ENCODE measurements at regions not wholly inside any gene's neighbourhood (a gene's known extent, or its start where the extent isn't known, plus 50 kb on each side); places are given as distances from the start of the nearest gene placed in this dataset.

GRCh38 chr2:103103678-103104077, 341.8 kb downstream of the TMEM182 start:
- TF ChIP-seq, protein P1, sequence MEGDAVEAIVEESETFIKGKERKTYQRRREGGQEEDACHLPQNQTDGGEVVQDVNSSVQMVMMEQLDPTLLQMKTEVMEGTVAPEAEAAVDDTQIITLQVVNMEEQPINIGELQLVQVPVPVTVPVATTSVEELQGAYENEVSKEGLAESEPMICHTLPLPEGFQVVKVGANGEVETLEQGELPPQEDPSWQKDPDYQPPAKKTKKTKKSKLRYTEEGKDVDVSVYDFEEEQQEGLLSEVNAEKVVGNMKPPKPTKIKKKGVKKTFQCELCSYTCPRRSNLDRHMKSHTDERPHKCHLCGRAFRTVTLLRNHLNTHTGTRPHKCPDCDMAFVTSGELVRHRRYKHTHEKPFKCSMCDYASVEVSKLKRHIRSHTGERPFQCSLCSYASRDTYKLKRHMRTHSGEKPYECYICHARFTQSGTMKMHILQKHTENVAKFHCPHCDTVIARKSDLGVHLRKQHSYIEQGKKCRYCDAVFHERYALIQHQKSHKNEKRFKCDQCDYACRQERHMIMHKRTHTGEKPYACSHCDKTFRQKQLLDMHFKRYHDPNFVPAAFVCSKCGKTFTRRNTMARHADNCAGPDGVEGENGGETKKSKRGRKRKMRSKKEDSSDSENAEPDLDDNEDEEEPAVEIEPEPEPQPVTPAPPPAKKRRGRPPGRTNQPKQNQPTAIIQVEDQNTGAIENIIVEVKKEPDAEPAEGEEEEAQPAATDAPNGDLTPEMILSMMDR (IDR thresholded peaks at IDR 0.05) = no peak
- no peak for TF ChIP-seq POLR2A (IDR thresholded peaks at IDR 0.05)

Data from heart left ventricle (tissue), 13 donors.